Limb (tissue), 2 donors: ENCODE measurements at regions not wholly inside any gene's neighbourhood (a gene's known extent, or its start where the extent isn't known, plus 50 kb on each side); places are given as distances from the start of the nearest gene placed in this dataset.
"Not testable (repeated sequence)": the region's sequence is repeated elsewhere in the genome, so short reads cannot be mapped to it uniquely, and the experiment has no call there.

Source experiments
- DNase-seq, 2 donors: peaks; one replicate each; pipeline ENCODE4 v3.0.0-alpha.2; 2016; ENCODE audit errors: extremely low spot score in 2 of 2

GRCh38 chr12:89191597-89191996 lies 160.7 kb downstream of the DUSP6 start:
- not testable (repeated sequence) for DNase-seq

DNA sequence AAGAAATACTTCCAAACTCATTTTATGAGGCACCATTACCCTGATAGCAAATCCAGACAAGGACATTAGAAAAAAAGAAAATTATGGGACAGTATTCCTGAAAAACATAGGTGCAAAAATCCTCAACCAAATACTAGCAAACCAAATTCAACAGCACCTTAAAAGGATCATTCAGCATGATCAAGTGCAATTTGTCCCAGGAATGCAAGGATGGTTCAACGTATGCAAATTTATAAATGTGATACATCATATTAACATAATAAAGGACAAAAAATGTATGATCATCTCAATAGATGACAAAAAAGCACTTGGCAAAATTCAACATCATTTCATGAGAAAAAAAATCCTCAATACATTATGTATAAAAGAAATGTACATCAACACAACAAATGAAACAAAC lies 162.9 kb downstream of the DUSP6 start:
- no peak for DNase-seq

- no peak for DNase-seq
Measured at GRCh38 chr12:89187507-89187906, 164.8 kb downstream of the DUSP6 start.

DNA sequence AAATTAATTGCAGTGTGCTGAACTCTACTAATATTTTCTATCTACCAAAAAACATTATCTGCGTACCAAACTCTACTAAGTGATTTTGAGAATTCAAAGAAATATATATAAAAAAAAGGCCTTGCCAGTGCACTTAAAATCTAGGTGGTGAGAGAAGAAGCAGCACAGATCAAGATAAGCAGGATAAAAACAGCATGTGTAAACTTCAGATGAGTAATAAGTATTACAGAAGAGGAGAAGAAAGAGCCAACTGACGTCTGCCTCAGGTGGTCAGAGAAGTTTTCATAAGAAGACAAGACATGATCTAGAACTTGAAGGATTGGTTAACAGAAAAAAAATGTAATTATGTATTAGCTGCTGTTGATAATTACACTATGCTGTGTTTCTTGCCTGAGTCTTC lies 166.4 kb downstream of the DUSP6 start:
- DNase-seq: no peak

DNA sequence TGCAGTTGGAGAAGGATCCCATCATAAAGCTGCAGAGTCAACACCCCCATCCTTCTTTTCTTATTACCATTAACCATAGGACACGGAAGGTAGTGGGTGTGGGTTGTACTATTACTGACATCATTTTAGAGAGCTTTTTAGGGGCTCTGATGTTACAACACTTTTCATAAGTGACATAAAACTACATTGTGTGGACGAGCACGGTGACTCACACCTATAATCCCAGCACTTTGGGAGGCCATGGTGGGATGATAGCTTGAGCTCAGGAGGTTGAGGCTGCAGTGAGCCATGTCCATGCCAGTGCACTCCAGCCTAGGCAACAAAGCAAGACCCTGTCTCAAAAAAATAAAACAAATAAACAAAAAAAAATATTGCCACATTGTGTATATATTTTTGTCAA lies 167.1 kb downstream of the DUSP6 start:
- DNase-seq: no peak

DNA sequence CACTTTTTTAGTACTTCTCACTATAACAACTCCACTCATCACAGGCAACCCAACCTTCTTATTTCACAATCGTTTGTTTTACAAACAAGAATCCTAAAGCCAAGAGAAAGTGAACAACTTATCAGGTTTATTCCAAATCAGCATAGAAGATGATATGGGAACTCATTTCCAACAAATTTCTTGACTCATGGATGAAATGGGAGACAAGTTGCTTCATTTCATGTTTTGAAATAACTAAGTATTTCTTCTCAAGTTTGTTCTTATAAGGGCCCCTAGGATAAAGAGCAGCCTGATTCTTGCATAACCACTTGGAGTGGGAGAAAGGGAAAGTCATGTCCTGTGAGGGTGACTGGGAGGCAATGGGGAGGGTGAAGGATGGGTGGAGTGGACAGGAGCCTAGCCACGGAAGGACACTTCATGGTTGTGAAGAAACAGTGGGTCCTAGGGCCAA lies 168.3 kb downstream of the DUSP6 start:
- no peak for DNase-seq

- DNase-seq: no peak
Measured at GRCh38 chr12:89181271-89181920, 170.9 kb downstream of the DUSP6 start.

GRCh38 chr12:89180496-89180895 lies 171.8 kb downstream of the DUSP6 start:
- DNase-seq: no peak

DNA sequence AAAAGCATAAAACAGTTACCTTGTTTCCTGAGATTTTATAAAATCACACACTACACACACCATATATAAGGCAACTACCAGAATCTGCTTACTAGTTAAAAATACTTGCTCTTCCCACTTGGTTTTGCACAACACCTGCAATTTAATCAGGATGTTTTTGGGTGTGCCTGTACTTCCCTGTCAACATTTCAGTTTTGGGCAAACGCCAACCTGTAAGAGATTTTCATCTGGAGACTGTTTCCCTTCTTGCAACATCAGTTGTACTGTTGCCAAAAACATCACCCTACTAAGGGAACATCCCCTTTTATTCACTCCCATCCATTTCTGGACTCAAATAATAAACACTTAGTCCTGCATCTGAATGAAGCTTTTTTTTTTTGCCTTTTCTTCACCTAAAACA lies 172.3 kb downstream of the DUSP6 start:
- DNase-seq: peak in 1 of 2 donors; percentile 30

GRCh38 chr12:89179245-89179644 lies 173.1 kb downstream of the DUSP6 start:
- DNase-seq: peak in 1 of 2 donors; percentile 31

- DNase-seq: no peak
Measured at GRCh38 chr12:89177802-89178395, 174.4 kb downstream of the DUSP6 start.

DNA sequence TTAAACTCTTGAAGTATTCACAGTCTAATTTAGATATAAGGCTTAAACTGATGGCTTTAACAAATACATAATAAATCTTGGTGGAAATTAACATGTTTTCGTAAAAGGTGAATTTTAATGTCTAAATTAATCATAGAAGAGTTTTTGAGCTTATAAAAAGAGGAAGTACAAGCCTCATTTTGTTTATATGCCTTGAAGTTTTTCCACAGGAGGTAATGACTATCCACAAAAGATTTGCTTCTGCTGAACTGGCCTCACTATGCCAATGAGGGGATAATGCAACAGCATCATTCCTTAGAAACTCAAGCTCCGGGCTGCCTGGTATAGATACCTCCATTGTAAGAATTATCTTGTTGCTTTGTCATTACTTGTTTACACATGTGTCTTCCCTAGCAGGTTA lies 175.6 kb downstream of the DUSP6 start:
- no peak for DNase-seq

- DNase-seq: no peak
Measured at GRCh38 chr12:89173678-89174077, 178.6 kb downstream of the DUSP6 start.

DNA sequence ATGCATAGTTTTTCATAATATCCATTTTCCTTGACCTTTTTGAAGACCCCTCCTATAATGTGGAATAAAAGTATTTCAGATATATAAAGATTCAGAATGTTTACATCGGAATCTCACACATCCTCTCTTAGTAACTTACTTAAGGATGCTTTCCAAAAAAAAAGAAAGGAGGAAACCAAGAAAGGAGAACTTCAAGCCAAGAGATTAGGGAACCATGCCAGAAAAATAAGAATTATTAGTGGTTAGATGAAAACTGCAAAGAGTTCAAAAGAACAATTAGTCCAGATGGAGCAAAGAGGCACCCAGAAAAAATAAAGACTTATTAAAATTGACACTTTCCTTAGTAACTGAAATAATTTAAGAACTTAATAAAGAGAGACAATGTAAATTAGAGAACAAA lies 179.2 kb downstream of the DUSP6 start:
- DNase-seq: no peak

GRCh38 chr12:89172224-89172623 lies 180.1 kb downstream of the DUSP6 start:
- no peak for DNase-seq

- DNase-seq: no peak
Measured at GRCh38 chr12:89169321-89169720, 183.0 kb downstream of the DUSP6 start.

DNA sequence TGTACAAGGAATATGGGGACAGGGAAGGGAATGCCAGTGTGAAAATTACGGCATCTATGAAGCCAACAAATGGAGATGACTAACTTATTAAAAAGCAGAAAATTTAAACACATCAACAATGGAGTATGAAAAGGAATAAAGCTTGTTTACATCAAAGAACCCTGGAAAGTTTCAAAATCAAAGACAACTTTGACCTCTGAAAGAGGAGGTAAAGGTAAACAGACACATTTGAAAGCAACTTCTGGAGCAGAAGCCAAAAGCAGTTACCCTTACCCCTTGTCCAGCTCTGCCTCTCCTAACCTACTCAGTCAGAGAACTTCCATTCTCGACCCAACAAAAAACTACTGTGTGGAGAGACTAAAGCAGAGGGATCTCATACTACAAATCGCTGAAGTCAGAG lies 184.3 kb downstream of the DUSP6 start:
- DNase-seq: no peak

GRCh38 chr12:89166525-89166934 lies 185.8 kb downstream of the DUSP6 start:
- no peak for DNase-seq

GRCh38 chr12:89166121-89166520 lies 186.2 kb downstream of the DUSP6 start:
- peak in 1 of 2 donors; percentile 44 for DNase-seq

DNA sequence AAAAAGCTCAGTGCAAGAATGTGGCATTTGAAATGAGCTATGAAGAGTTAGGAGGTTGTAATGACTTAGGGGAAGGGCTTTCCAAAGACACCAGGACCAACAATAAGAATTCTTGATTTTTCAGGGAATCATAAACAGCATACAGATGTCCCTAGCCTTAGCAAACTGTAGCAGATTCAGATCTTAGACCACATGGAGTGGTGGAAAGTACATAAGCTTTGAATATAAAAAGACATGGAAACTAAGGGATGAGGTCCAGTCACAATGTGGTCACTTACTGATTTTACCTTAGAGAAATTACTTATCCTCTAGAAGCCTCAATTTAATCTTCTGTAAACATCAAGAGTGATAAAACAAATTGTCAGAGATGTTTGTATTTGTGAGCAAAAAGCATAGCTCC lies 186.6 kb downstream of the DUSP6 start:
- DNase-seq: no peak

GRCh38 chr12:89163918-89164317 lies 188.4 kb downstream of the DUSP6 start:
- DNase-seq: no peak

DNA sequence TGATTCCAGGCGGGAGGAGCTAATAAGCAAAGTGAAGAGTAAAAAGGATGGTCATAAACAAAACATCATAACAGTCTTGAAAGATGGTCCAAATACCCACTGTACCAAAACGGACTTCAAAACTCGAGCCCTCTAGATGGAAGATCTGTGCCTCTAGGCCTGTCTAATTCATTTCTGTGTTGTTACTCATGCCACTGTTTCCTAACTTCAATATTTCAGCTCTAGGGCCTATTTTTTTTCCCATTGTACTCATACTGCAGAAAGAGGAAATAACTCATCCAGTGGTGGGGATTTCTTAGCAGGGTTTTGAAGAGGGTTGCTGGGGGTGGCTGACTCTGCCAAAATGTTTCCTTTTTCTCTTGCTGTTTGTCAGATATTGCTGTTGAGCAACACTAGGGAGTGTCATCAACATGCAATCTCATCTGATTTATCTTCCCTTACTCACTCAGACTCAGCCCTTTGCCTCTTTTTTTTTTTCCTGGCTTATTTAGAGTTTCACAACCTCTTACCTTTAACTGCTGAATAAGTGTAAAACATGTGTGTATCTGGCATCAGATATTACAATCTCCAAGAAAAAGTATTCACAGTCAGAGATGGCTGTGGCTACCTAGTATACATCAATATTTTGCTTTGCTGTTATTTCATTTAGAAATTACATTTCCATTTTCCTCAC lies 189.6 kb downstream of the DUSP6 start:
- no peak for DNase-seq

- DNase-seq: no peak
Measured at GRCh38 chr12:89161557-89161956, 190.7 kb downstream of the DUSP6 start.
